HepG2 (cell line): ENCODE measurements at regions not wholly inside any gene's neighbourhood (a gene's known extent, or its start where the extent isn't known, plus 50 kb on each side); places are given as distances from the start of the nearest gene placed in this dataset.

Experiments used
- ATAC-seq: fragments of 200-7000 bp; cut with Tn5 transposase; 3 replicates; pipeline ENCODE4 v1.9.1; 2020; ENCODE audit warnings: mild to moderate bottlenecking, moderate library complexity
- BruUV-seq: library from RNA; stranded (reverse); fragments of 400-500 nt; replicated peaks from 2 replicates; lab custom pipeline; 2021; lab: Mats Ljungman, UMichigan
- CTCF ChIA-PET: fragments of 300-600 bp; formaldehyde crosslinking; extraction: SDS; loops from one replicate; lab custom pipeline; 2021; ENCODE audit warnings: low total read pairs, inconsistent platforms, low intra/inter-chr PET ratio; lab: Yijun Ruan, JAX
- POLR2A ChIA-PET: fragments of 350-600 bp; sonication (Branson Sonifier 250); formaldehyde crosslinking; loops from one replicate; lab custom pipeline; 2020; ENCODE audit warnings: antibody characterized with exemption, inconsistent platforms; lab: Yijun Ruan, JAX
- DNase-seq: peaks from one replicate; pipeline ENCODE4 v3.0.0-alpha.2; 2015; ENCODE audit warnings: low spot score
- FAIRE-seq: peaks from 3 replicates; lab custom pipeline; 2011; peaks lifted over from hg19 to GRCh38; lab: Jason Lieb, UNC
- H2AFZ ChIP-seq: one replicate; pipeline ENCODE4 v1.6.1; 2011; ENCODE audit warnings: low read length, inconsistent platforms
- H3K27ac ChIP-seq: fragments of 300-600 bp; 3 replicates; pipeline ENCODE4 v1.8.0; 2011; ENCODE audit warnings: mixed run types, mild to moderate bottlenecking, mixed read lengths, low read length, inconsistent platforms; ENCODE audit not compliant: insufficient read depth; ENCODE audit errors: extremely low read length
- H3K27me3 ChIP-seq, 2 experiments: fragments of 200-600 bp in 1 of 2; 2 replicates in 1 of 2; 3 replicates in 1 of 2; pipeline versions ENCODE4 v1.6.0 to v1.8.0; 2011; ENCODE audit warnings: low read length in 2 of 2, mild to moderate bottlenecking in 2 of 2, moderate library complexity in 2 of 2, inconsistent platforms in 1 of 2; ENCODE audit not compliant: insufficient read depth in 2 of 2, control insufficient read depth in 1 of 2
- H3K36me3 ChIP-seq, 2 experiments: fragments of 200-600 bp in 1 of 2; replicated peaks in 1 of 2; 2 replicates in 1 of 2; 3 replicates in 1 of 2; pipeline versions ENCODE4 v1.5.1 to v1.8.0; 2011; ENCODE audit warnings: low read length in 2 of 2, inconsistent platforms in 1 of 2; ENCODE audit not compliant: insufficient read depth in 2 of 2, control insufficient read depth in 1 of 2
- H3K4me1 ChIP-seq: 2 replicates; pipeline ENCODE4 v1.5.1; 2012; ENCODE audit warnings: low read length, inconsistent platforms; ENCODE audit not compliant: insufficient read depth
- H3K4me2 ChIP-seq: 2 replicates; pipeline ENCODE4 v1.6.0; 2011; ENCODE audit warnings: low read depth, low read length, inconsistent platforms
- H3K4me3 ChIP-seq, 3 experiments: fragments of 200-600 bp in 1 of 3; sonication (generic), shearing (Covaris generic) in 1 of 3; replicated peaks in 1 of 3; 2 replicates each; pipeline ENCODE4 v1.5.1; 2011 to 2016; ENCODE audit warnings: low read length in 3 of 3, inconsistent platforms in 2 of 3, low read depth in 2 of 3, mild to moderate bottlenecking in 2 of 3, control low read depth in 1 of 3, mixed read lengths in 1 of 3; ENCODE audit not compliant: insufficient read depth in 1 of 3
- H3K79me2 ChIP-seq: one replicate; pipeline ENCODE4 v1.6.1; 2011; ENCODE audit warnings: low read length, inconsistent platforms; ENCODE audit not compliant: insufficient read depth
- H3K9ac ChIP-seq: 2 replicates; pipeline ENCODE4 v1.6.0; 2011; ENCODE audit warnings: mild to moderate bottlenecking, low read depth, low read length, inconsistent platforms; ENCODE audit not compliant: insufficient read depth
- H3K9me3 ChIP-seq: 2 replicates; pipeline ENCODE4 v1.5.1; 2012; ENCODE audit warnings: mild to moderate bottlenecking, low read length
- H4K20me1 ChIP-seq: 2 replicates; pipeline ENCODE4 v1.6.0; 2011; ENCODE audit warnings: inconsistent platforms, mild to moderate bottlenecking, low read length, moderate library complexity; ENCODE audit not compliant: insufficient read depth
- ARNT ChIP-seq: fragments of 450-650 bp; IDR thresholded peaks from 2 replicates; pipeline ENCODE4 v1.6.1; 2017
- PBX2 ChIP-seq: IDR thresholded peaks from 2 replicates; pipeline ENCODE4 v1.6.1; 2016; ENCODE audit warnings: control low read depth
- PBX3 ChIP-seq: sonication (generic); formaldehyde crosslinking; IDR thresholded peaks from 2 replicates; pipeline ENCODE4 v1.8.1; 2023; ENCODE audit warnings: missing genetic modification reagents, inconsistent platforms, borderline replicate concordance
- PLSCR1 ChIP-seq: sonication (generic); formaldehyde crosslinking; IDR thresholded peaks from 2 replicates; pipeline ENCODE4 v1.5.0; 2020; ENCODE audit warnings: missing genetic modification reagents, mild to moderate bottlenecking, borderline replicate concordance
- REL ChIP-seq: sonication (generic); formaldehyde crosslinking; conservative IDR thresholded peaks from 2 replicates; pipeline ENCODE4 v1.8.0; 2022; ENCODE audit warnings: mild to moderate bottlenecking, missing genetic modification reagents, moderate library complexity
- ZNF205 ChIP-seq: IDR thresholded peaks from 2 replicates; pipeline ENCODE4 v1.6.1; 2018; ENCODE audit warnings: missing biosample characterization, missing genetic modification reagents
- ZNF232 ChIP-seq: sonication (generic); formaldehyde crosslinking; IDR thresholded peaks from 2 replicates; pipeline ENCODE4 v1.4.0; 2020; ENCODE audit warnings: missing genetic modification reagents, borderline replicate concordance
- ZNF318 ChIP-seq: sonication (generic); formaldehyde crosslinking; IDR thresholded peaks from 2 replicates; pipeline ENCODE4 v1.4.0; 2020; ENCODE audit warnings: mild to moderate bottlenecking, missing genetic modification reagents
- ZNF414 ChIP-seq: sonication (generic); formaldehyde crosslinking; IDR thresholded peaks from 2 replicates; pipeline ENCODE4 v1.5.0; 2020; ENCODE audit warnings: missing genetic modification reagents
- ZNF556 ChIP-seq: sonication (generic); formaldehyde crosslinking; IDR thresholded peaks from 2 replicates; pipeline ENCODE4 v1.4.0; 2020; ENCODE audit warnings: mild to moderate bottlenecking, missing genetic modification reagents, borderline replicate concordance
- WGBS: methylation state at CpG from one replicate; pipeline ENCODE4 v1.1.6; 2017; ENCODE audit warnings: low lambda C conversion rate; 5-methylcytosine and 5-hydroxymethylcytosine counted together
- in situ Hi-C: cut with HindIII; loops from 2 replicates; pipeline ENCODE4 v1.10.0; 2017; ENCODE audit warnings: low pct_unique_long_range_greater_than_20kb; ENCODE audit not compliant: extremely low pct_ligation_motif_present
- intact Hi-C: fragments of 100-400 bp; cut with micrococcal nuclease; formaldehyde crosslinking; loops from one replicate; pipeline ENCODE4 v1.10.0; 2022; ENCODE audit not compliant: unreplicated experiment

- FAIRE-seq (no peak), DNase-seq (no peak), ATAC-seq (no peak)
- ChIA-PET POLR2A (no interaction called here), CTCF (no interaction called here)
- no peak overlapping the region for H3K9ac ChIP-seq
- H3K4me3 ChIP-seq = no peak overlapping the region
- no peaks in the 10 kb centered on the region for H4K20me1 ChIP-seq
- 41% methylated on average over 18 of the region's 18 CpGs for WGBS
- H3K27me3 ChIP-seq = peaks cover 0 to 11% of the 10 kb centered on the region in 2 experiments; a peak in 1 of 5 replicates
- H3K4me1 ChIP-seq = no peaks in the 10 kb centered on the region
- no TSS peak for BruUV-seq
- no peak overlapping the region for H3K4me2 ChIP-seq
- H3K9me3 ChIP-seq = no peaks in the 10 kb centered on the region; the same call in 1 of the 2 replicates
- no peaks in the 10 kb centered on the region for H3K79me2 ChIP-seq
- TF ChIP-seq PBX2 (CRISPR knock-in tag) = no peak
- TF ChIP-seq ZNF414 (CRISPR knock-in tag) = no peak
- no peak for TF ChIP-seq ZNF556 (CRISPR knock-in tag)
- no peak for TF ChIP-seq ZNF318 (CRISPR knock-in tag)
- no peak for TF ChIP-seq ZNF205 (CRISPR knock-in tag)
- TF ChIP-seq REL (CRISPR knock-in tag) = no peak
- TF ChIP-seq ZNF232 (CRISPR knock-in tag) = no peak
- no peak for TF ChIP-seq PLSCR1
- no peak for TF ChIP-seq PBX3 (CRISPR knock-in tag)
- no peak for TF ChIP-seq ARNT
- no peak overlapping the region for H3K27ac ChIP-seq
- intact Hi-C loops = no loop called here
- H2AFZ ChIP-seq = no peak overlapping the region
- in situ Hi-C loops = no loop called here
- no peaks in the 10 kb centered on the region for H3K36me3 ChIP-seq
These were observed 190.9 kb downstream of the SIPA1L2 start for GRCh38 chr1:232439011-232439410.
